ENCODE measurements at regions not wholly inside any gene's neighbourhood (a gene's known extent, or its start where the extent isn't known, plus 50 kb on each side); places are given as distances from the start of the nearest gene placed in this dataset.

GRCh38 chr1:4328402-4329071, 325.9 kb upstream of the AJAP1 start:
- TF ChIP-seq CTCF (IDR thresholded peaks at IDR 0.05) (no peak), POLR2A (IDR thresholded peaks at IDR 0.05) (no peak)
